ENCODE measurements at regions not wholly inside any gene's neighbourhood (a gene's known extent, or its start where the extent isn't known, plus 50 kb on each side); places are given as distances from the start of the nearest gene placed in this dataset.

DNA sequence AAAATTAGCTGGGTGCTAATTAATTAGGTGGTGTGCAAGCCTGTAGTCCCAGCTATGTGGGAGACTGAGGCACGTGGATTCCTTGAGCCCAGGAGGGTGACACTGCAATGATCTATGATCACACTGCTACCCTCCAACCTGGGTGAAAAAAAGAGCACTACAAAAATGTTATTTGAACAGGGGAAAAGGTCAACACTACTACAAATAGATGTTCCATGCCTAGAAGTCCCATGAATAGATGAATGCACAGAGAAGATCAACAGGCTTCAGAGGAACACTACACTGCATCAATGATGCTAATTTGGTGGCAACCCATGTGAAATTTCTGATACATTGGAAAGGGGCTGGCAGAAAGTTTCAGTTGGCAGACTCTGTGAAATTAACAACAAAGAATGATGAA lies 105.4 kb upstream of the FHIT start:
- TF ChIP-seq, protein P1, sequence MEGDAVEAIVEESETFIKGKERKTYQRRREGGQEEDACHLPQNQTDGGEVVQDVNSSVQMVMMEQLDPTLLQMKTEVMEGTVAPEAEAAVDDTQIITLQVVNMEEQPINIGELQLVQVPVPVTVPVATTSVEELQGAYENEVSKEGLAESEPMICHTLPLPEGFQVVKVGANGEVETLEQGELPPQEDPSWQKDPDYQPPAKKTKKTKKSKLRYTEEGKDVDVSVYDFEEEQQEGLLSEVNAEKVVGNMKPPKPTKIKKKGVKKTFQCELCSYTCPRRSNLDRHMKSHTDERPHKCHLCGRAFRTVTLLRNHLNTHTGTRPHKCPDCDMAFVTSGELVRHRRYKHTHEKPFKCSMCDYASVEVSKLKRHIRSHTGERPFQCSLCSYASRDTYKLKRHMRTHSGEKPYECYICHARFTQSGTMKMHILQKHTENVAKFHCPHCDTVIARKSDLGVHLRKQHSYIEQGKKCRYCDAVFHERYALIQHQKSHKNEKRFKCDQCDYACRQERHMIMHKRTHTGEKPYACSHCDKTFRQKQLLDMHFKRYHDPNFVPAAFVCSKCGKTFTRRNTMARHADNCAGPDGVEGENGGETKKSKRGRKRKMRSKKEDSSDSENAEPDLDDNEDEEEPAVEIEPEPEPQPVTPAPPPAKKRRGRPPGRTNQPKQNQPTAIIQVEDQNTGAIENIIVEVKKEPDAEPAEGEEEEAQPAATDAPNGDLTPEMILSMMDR (IDR thresholded peaks at IDR 0.05; ENCODE audit: low read length), result no peak
- TF ChIP-seq EZH2 (optimal IDR thresholded peaks at IDR 0.05; ENCODE audit: low read depth, low read length), result no peak

Data from MM.1S (cell line).